ENCODE measurements at regions not wholly inside any gene's neighbourhood (a gene's known extent, or its start where the extent isn't known, plus 50 kb on each side); places are given as distances from the start of the nearest gene placed in this dataset.

DNA sequence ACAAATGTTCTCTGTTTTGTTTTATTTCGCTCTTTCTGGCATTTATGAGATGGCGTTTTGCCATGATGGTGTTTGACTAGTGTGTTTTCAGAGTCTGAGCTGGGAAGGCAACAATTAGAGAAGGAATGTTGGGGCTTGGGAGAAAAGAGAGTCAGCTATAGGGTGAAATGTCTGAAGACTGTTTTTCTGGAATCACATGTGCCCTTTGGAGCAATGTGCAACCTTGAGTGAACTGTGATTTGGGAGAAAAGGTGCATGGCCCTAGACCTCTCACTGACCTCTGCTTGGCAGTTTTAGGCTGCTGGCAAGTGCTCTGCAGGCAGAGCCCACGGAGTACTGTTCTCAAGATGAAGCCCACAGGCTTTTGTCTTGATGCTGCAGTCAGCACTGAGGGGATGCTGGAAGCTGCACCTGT lies 379.9 kb upstream of the PDE3A start:
- H3K27ac ChIP-seq, result no peak overlapping the region
- TF ChIP-seq, protein P1, sequence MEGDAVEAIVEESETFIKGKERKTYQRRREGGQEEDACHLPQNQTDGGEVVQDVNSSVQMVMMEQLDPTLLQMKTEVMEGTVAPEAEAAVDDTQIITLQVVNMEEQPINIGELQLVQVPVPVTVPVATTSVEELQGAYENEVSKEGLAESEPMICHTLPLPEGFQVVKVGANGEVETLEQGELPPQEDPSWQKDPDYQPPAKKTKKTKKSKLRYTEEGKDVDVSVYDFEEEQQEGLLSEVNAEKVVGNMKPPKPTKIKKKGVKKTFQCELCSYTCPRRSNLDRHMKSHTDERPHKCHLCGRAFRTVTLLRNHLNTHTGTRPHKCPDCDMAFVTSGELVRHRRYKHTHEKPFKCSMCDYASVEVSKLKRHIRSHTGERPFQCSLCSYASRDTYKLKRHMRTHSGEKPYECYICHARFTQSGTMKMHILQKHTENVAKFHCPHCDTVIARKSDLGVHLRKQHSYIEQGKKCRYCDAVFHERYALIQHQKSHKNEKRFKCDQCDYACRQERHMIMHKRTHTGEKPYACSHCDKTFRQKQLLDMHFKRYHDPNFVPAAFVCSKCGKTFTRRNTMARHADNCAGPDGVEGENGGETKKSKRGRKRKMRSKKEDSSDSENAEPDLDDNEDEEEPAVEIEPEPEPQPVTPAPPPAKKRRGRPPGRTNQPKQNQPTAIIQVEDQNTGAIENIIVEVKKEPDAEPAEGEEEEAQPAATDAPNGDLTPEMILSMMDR (IDR thresholded peaks at IDR 0.05), result no peak
- no peaks in the 10 kb centered on the region for H3K36me3 ChIP-seq
- peaks cover 0 to 9% of the 10 kb centered on the region in 2 donors for H3K4me1 ChIP-seq
- H3K9me3 ChIP-seq, result no peaks in the 10 kb centered on the region
- no peak for DNase-seq (ENCODE audit: low spot score)
- no peak overlapping the region for H3K4me3 ChIP-seq
- no peaks in the 10 kb centered on the region for H3K27me3 ChIP-seq

GRCh38 chr12:19988948-19989347 lies 379.4 kb upstream of the PDE3A start:
- no peaks in the 10 kb centered on the region for H3K9me3 ChIP-seq
- DNase-seq (ENCODE audit: low spot score), result no peak
- TF ChIP-seq, protein P1 (IDR thresholded peaks at IDR 0.05), result no peak
- H3K4me3 ChIP-seq, result no peak overlapping the region
- peaks cover 0 to 9% of the 10 kb centered on the region in 2 donors for H3K4me1 ChIP-seq
- H3K27me3 ChIP-seq, result no peaks in the 10 kb centered on the region
- H3K36me3 ChIP-seq, result no peaks in the 10 kb centered on the region
- H3K27ac ChIP-seq, result no peak overlapping the region

- Histone ChIP-seq H3K27ac (no peak overlapping the region), H3K27me3 (no peaks in the 10 kb centered on the region), H3K9me3 (no peaks in the 10 kb centered on the region), H3K4me1 (peaks cover 0 to 9% of the 10 kb centered on the region in 2 donors), H3K4me3 (no peak overlapping the region), H3K36me3 (no peaks in the 10 kb centered on the region)
- no peak for DNase-seq (ENCODE audit: low spot score)
- TF ChIP-seq, protein P1 (IDR thresholded peaks at IDR 0.05), result no peak
Observed at GRCh38 chr12:19991146-19991545, 377.2 kb upstream of the PDE3A start.

GRCh38 chr12:19992311-19992710 lies 376.0 kb upstream of the PDE3A start:
- Histone ChIP-seq H3K9me3 (no peaks in the 10 kb centered on the region), H3K4me1 (peaks cover 0 to 9% of the 10 kb centered on the region in 2 donors), H3K27ac (no peak overlapping the region), H3K27me3 (no peaks in the 10 kb centered on the region), H3K4me3 (no peak overlapping the region), H3K36me3 (no peaks in the 10 kb centered on the region)
- TF ChIP-seq, protein P1 (IDR thresholded peaks at IDR 0.05), result no peak
- DNase-seq (ENCODE audit: low spot score), result no peak

GRCh38 chr12:19994968-19995367 lies 373.4 kb upstream of the PDE3A start:
- TF ChIP-seq, protein P1 (IDR thresholded peaks at IDR 0.05), result peak; percentile 16 to 52
- peaks cover 0 to 11% of the 10 kb centered on the region in 2 donors for H3K4me1 ChIP-seq
- no peaks in the 10 kb centered on the region for H3K36me3 ChIP-seq
- H3K27me3 ChIP-seq, result no peaks in the 10 kb centered on the region
- no peak for DNase-seq (ENCODE audit: low spot score)
- H3K9me3 ChIP-seq, result no peaks in the 10 kb centered on the region
- H3K27ac ChIP-seq, result no peak overlapping the region
- H3K4me3 ChIP-seq, result no peak overlapping the region

DNA sequence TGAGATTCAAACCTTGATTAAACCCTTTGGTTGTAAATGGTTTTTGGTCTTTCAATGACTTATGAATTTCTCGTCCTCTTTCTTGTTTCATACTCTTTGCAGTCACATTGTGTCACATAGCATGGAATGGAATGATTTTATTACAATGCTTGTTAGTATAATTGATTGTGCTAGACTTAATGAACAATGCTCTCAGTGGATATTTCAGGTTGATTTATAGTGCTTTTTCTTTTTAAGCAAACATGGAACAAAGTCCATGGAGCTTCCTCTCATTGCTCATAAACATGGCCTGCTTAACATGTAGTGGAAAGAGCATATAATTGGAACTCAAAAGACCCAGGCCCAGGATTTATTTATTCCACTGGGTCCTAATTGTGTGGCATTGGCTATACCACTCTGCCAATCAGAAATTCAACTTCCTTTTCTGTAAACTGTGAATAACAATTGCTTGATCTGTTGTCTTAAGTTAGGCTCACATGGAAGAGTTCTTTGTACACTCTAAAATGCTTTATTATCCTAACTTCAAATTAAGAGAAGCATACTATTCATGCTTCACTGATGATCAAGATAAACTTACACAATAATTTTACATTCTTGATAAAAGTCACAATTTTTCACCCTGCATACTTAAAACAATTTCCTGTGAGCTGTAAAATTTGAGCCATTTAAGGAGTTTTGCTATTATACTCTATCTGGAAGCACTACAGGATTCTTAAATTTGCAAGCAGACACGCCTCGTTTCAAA lies 370.5 kb upstream of the PDE3A start:
- no peaks in the 10 kb centered on the region for H3K36me3 ChIP-seq

More for the DNA sequence above, 370.5 kb upstream of the PDE3A start:
- H3K9me3 ChIP-seq, result no peaks in the 10 kb centered on the region
- no peak overlapping the region for H3K27ac ChIP-seq
- H3K4me3 ChIP-seq, result no peak overlapping the region
- H3K4me1 ChIP-seq, result peaks cover 0 to 16% of the 10 kb centered on the region in 2 donors
- H3K27me3 ChIP-seq, result no peaks in the 10 kb centered on the region
- TF ChIP-seq, protein P1 (IDR thresholded peaks at IDR 0.05), result no peak
- DNase-seq (ENCODE audit: low spot score), result no peak
